OCI-LY7 (cell line): ENCODE measurements at regions not wholly inside any gene's neighbourhood (a gene's known extent, or its start where the extent isn't known, plus 50 kb on each side); places are given as distances from the start of the nearest gene placed in this dataset.
"Not testable (repeated sequence)": the region's sequence is repeated elsewhere in the genome, so short reads cannot be mapped to it uniquely, and the experiment has no call there.

Experiments
- BruUV-seq: library from RNA; stranded (reverse); fragments of 400-500 nt; replicated peaks from 2 replicates; lab custom pipeline; 2021; lab: Mats Ljungman, UMichigan
- CTCF ChIA-PET: fragments of 300-600 bp; sonication (Branson Sonifier 250); formaldehyde crosslinking; loops from one replicate; lab custom pipeline; 2022; ENCODE audit warnings: antibody characterized with exemption; ENCODE audit not compliant: unreplicated experiment; lab: Charles Lee
- POLR2A ChIA-PET: fragments of 300-600 bp; sonication (Branson Sonifier 250); formaldehyde crosslinking; loops from one replicate; lab custom pipeline; 2022; ENCODE audit warnings: antibody characterized with exemption; lab: Charles Lee
- DNase-seq: peaks from one replicate; pipeline ENCODE4 v3.0.0-alpha.2; 2015; ENCODE audit warnings: low spot score
- H2AFZ ChIP-seq: fragments of 200-600 bp; sonication (generic), shearing (Covaris generic); 2 replicates; pipeline ENCODE4 v1.6.1; 2014; ENCODE audit warnings: mild to moderate bottlenecking, antibody characterized with exemption, low read length, moderate library complexity
- H3K27ac ChIP-seq: fragments of 200-600 bp; sonication (generic); 2 replicates; pipeline ENCODE4 v1.5.1; 2014; ENCODE audit warnings: mixed run types, low read depth, mild to moderate bottlenecking, moderate library complexity, low read length, inconsistent platforms; ENCODE audit not compliant: poor library complexity, severe bottlenecking
- H3K36me3 ChIP-seq: fragments of 200-600 bp; sonication (generic); 2 replicates; pipeline ENCODE4 v1.6.1; 2014; ENCODE audit warnings: mild to moderate bottlenecking, antibody characterized with exemption, low read length, moderate library complexity, mixed read lengths; ENCODE audit not compliant: insufficient read depth
- H3K4me1 ChIP-seq: fragments of 200-600 bp; sonication (generic); 2 replicates; pipeline ENCODE4 v1.5.1; 2014; ENCODE audit warnings: mild to moderate bottlenecking, low read length; ENCODE audit not compliant: insufficient read depth, poor library complexity, severe bottlenecking
- H3K4me2 ChIP-seq: fragments of 200-600 bp; sonication (generic); 2 replicates; pipeline ENCODE4 v1.6.1; 2014; ENCODE audit warnings: mild to moderate bottlenecking, low read length
- H3K4me3 ChIP-seq: fragments of 200-600 bp; sonication (generic); 2 replicates; pipeline ENCODE4 v1.5.1; 2014; ENCODE audit warnings: mild to moderate bottlenecking, low read depth, low read length; ENCODE audit not compliant: poor library complexity, severe bottlenecking
- H3K79me2 ChIP-seq: fragments of 200-600 bp; sonication (generic); 2 replicates; pipeline ENCODE4 v1.6.1; 2016; ENCODE audit warnings: low read depth, mild to moderate bottlenecking, low read length, moderate library complexity, mixed read lengths; ENCODE audit not compliant: insufficient read depth
- H3K9me2 ChIP-seq: fragments of 200-600 bp; sonication (generic); 2 replicates; pipeline ENCODE4 v1.6.1; 2016; ENCODE audit warnings: mild to moderate bottlenecking, low read length, mixed read lengths; ENCODE audit not compliant: insufficient read depth
- H3K9me3 ChIP-seq: fragments of 200-600 bp; sonication (generic); 2 replicates; pipeline ENCODE4 v1.6.1; 2014; ENCODE audit warnings: mild to moderate bottlenecking, mixed run types, low read length, mixed read lengths
- H4K20me1 ChIP-seq: fragments of 200-600 bp; sonication (generic); 2 replicates; pipeline ENCODE4 v1.6.1; 2014; ENCODE audit warnings: mild to moderate bottlenecking, antibody characterized with exemption, low read length, moderate library complexity, mixed read lengths; ENCODE audit not compliant: insufficient read depth
- EZH2phosphoT487 ChIP-seq: fragments of 200-600 bp; sonication (generic); IDR thresholded peaks from 2 replicates; pipeline ENCODE4 v1.6.1; 2018; ENCODE audit warnings: low read depth, borderline replicate concordance, mild to moderate bottlenecking, mixed run types, antibody characterized with exemption, low read length, moderate library complexity, mixed read lengths
- intact Hi-C: fragments of 100-400 bp; cut with micrococcal nuclease; formaldehyde crosslinking; loops from one replicate; pipeline ENCODE4 v1.10.0; 2022; ENCODE audit not compliant: unreplicated experiment
- TF ChIP-seq, protein P1 (sequence below): fragments of 200-600 bp; sonication (generic); conservative IDR thresholded peaks from 2 replicates; pipeline ENCODE4 v1.5.1; 2014; ENCODE audit warnings: mild to moderate bottlenecking, antibody characterized with exemption, low read length, moderate library complexity, mixed read lengths

DNA sequence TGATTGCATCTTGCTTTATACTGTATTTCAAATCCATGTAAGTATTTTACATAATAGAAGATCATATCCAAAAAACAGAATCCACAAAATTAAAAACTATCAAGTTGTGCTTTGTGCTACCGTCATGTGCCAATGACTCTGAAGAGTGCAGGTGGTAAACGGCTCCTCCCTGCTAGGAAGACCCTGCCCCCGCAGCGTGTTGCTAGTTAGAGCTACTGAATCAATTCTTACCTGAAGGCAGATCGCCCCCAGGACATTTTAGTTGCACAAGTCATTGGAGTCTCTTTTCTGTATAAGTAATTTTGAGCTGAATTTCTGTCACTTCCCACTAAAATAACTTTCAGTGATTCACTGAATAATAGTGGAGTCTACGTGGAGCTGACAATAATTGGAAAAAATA, 599.5 kb upstream of the ZFP42 start:
- intact Hi-C loops: no loop called here
- BruUV-seq: no TSS peak
- TF ChIP-seq EZH2phosphoT487: no peak
- TF ChIP-seq, protein P1, sequence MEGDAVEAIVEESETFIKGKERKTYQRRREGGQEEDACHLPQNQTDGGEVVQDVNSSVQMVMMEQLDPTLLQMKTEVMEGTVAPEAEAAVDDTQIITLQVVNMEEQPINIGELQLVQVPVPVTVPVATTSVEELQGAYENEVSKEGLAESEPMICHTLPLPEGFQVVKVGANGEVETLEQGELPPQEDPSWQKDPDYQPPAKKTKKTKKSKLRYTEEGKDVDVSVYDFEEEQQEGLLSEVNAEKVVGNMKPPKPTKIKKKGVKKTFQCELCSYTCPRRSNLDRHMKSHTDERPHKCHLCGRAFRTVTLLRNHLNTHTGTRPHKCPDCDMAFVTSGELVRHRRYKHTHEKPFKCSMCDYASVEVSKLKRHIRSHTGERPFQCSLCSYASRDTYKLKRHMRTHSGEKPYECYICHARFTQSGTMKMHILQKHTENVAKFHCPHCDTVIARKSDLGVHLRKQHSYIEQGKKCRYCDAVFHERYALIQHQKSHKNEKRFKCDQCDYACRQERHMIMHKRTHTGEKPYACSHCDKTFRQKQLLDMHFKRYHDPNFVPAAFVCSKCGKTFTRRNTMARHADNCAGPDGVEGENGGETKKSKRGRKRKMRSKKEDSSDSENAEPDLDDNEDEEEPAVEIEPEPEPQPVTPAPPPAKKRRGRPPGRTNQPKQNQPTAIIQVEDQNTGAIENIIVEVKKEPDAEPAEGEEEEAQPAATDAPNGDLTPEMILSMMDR: no peak
- Histone ChIP-seq H3K9me3 (no peaks in the 10 kb centered on the region), H3K9me2 (no peaks in the 10 kb centered on the region), H3K79me2 (no peaks in the 10 kb centered on the region), H3K4me3 (no peak overlapping the region), H3K4me1 (no peaks in the 10 kb centered on the region), H3K27ac (no peak overlapping the region), H3K4me2 (no peak overlapping the region), H2AFZ (no peak overlapping the region), H4K20me1 (no peaks in the 10 kb centered on the region), H3K36me3 (no peaks in the 10 kb centered on the region)
- ChIA-PET POLR2A (no interaction called here), CTCF (no interaction called here)
- DNase-seq: no peak

DNA sequence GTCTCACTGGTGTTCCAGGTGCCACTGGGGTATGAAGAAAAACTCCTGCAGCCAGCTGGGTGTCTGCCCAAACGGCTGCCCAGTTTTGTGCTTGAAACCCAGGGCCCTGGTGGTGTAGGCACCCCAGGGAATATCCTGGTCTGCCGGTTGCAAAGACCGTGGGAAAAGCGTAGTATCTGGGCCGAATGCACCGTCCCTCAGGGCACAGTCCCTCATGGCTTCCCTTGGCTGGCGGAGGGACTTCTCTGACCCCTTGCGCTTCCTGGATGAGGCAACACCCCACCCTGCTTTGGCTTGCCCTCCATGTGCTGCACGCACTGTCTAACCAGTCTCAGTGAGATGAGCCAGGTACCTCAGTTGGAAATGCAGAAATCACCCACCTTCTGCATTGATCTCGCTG, 587.1 kb upstream of the ZFP42 start:
- H3K79me2 ChIP-seq, DNase-seq, H3K9me3 ChIP-seq, intact Hi-C loops, H3K4me3 ChIP-seq, H3K4me2 ChIP-seq, H4K20me1 ChIP-seq, CTCF ChIA-PET, H2AFZ ChIP-seq, POLR2A ChIA-PET, H3K27ac ChIP-seq, H3K9me2 ChIP-seq, H3K4me1 ChIP-seq, BruUV-seq, H3K36me3 ChIP-seq: not testable (repeated sequence)

DNA sequence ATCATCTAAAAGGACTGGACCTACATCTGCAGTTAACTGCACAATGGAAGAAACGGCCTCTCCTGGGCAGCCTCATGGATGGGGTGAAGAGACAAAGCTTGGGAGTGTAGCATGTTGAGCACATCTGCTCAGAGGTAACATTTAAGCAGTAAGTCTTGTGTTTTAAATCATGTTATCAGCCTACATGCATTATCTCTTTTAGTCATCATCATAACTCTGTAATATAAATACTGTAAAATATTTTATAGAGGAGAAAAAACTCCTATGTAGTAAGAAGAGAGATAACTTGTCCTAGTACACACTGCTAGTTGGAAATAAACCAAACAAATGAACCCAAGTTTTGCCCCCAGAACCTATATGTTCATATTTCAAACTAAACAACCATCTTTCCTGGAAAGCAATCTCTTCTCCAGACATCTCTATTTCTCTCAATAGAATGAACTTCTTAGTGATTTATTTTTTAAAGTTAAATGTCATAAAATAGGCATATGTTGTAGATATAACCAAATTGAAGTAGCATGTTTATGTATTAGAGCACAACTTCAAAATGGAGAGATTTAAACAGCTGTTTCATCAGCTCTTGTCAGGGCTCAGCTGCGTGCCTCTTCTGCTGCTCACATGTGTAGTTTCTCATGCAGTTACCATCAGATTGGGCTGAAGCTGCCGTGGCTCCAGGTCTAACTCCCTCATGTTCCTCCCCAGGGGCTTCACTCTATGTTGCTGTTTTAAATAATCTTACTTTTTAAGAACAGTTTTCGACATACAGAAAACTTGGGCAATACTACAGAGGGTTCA, 581.8 kb upstream of the ZFP42 start:
- H3K9me2 ChIP-seq: no peaks in the 10 kb centered on the region

More for the DNA sequence above, 581.8 kb upstream of the ZFP42 start:
- Histone ChIP-seq H4K20me1 (no peaks in the 10 kb centered on the region), H3K79me2 (no peaks in the 10 kb centered on the region), H3K4me3 (no peak overlapping the region), H2AFZ (no peak overlapping the region), H3K27ac (no peak overlapping the region), H3K9me3 (no peaks in the 10 kb centered on the region), H3K4me1 (no peaks in the 10 kb centered on the region), H3K36me3 (no peaks in the 10 kb centered on the region), H3K4me2 (no peak overlapping the region)
- no peak for TF ChIP-seq EZH2phosphoT487
- TF ChIP-seq, protein P1: no peak
- intact Hi-C loops: no loop called here
- no TSS peak for BruUV-seq
- ChIA-PET CTCF (no interaction called here), POLR2A (interaction anchor here (0.6 kb wide), 1 partner anchor 1934 kb away, joined by 3 read pairs; no protein-coding TSS in a partner anchor)
- no peak for DNase-seq
